Heart left ventricle (tissue), 16 donors: ENCODE measurements at regions not wholly inside any gene's neighbourhood (a gene's known extent, or its start where the extent isn't known, plus 50 kb on each side); places are given as distances from the start of the nearest gene placed in this dataset.

Experiments
- ATAC-seq, 4 donors: fragments of 200-7000 bp; cut with Tn5 transposase; one replicate each; pipeline ENCODE4 v1.9.1; 2020 to 2022; ENCODE audit warnings: moderate library complexity in 4 of 4, mild to moderate bottlenecking in 3 of 4, moderate number of reproducible peaks in 1 of 4
- DNase-seq, 5 donors: peaks; one replicate each; pipeline ENCODE4 v3.0.0-alpha.2; 2020
- H3K27ac ChIP-seq, 12 donors: fragments of 200-600 bp; sonication (generic) in 4 of 12; one replicate each; pipeline versions ENCODE4 v1.5.0 to v1.8.0; 2016 to 2022; ENCODE audit warnings: mild to moderate bottlenecking in 2 of 12
- H3K27me3 ChIP-seq, 9 donors: fragments of 200-600 bp; sonication (generic) in 2 of 9; one replicate each; pipeline versions ENCODE4 v1.5.1 to v1.8.0; 2016 to 2022; ENCODE audit warnings: mild to moderate bottlenecking in 3 of 9
- H3K36me3 ChIP-seq, 9 donors: fragments of 200-600 bp; sonication (generic) in 2 of 9; one replicate each; pipeline versions ENCODE4 v1.5.0 to v1.8.0; 2018 to 2022; ENCODE audit warnings: mild to moderate bottlenecking in 2 of 9
- H3K4me1 ChIP-seq, 12 donors: fragments of 200-600 bp; sonication (generic) in 4 of 12; one replicate each; pipeline versions ENCODE4 v1.5.0 to v1.8.0; 2016 to 2022; ENCODE audit warnings: mild to moderate bottlenecking in 3 of 12
- H3K4me3 ChIP-seq, 12 donors: fragments of 200-600 bp; sonication (generic) in 4 of 12; one replicate each; pipeline versions ENCODE4 v1.5.0 to v1.8.0; 2017 to 2022; ENCODE audit warnings: mild to moderate bottlenecking in 9 of 12, moderate library complexity in 4 of 12
- H3K9me3 ChIP-seq, 12 donors: fragments of 200-600 bp; sonication (generic) in 4 of 12; one replicate each; pipeline versions ENCODE4 v1.5.0 to v1.8.0; 2016 to 2022; ENCODE audit warnings: mild to moderate bottlenecking in 1 of 12
- POLR2A ChIP-seq, 2 donors: fragments of 450-650 bp; IDR thresholded peaks; one replicate each; pipeline ENCODE4 v1.6.1; 2017; ENCODE audit warnings: antibody characterized with exemption in 2 of 2, mild to moderate bottlenecking in 2 of 2, moderate library complexity in 2 of 2
- WGBS, 4 donors: extraction: QIAGEN DNeasy Blood & Tissue Kit in 2 of 4; methylation state at CpG; one replicate each; pipeline versions ENCODE4 v1.1.5 to v1.1.7; 2013 to 2018; 5-methylcytosine and 5-hydroxymethylcytosine counted together
- intact Hi-C, 10 donors: fragments of 100-400 bp; cut with DNase I; formaldehyde crosslinking; loops; one replicate each; pipeline versions ENCODE4 v1.11.1 to v1.14.2; 2022
- TF ChIP-seq, protein P1 (sequence below), 12 donors: fragments of 200-600 bp; sonication (generic) in 4 of 12; IDR thresholded peaks; one replicate each; pipeline versions ENCODE4 v1.5.0 to v1.8.0; 2018 to 2022; ENCODE audit warnings: antibody characterized with exemption in 12 of 12, mild to moderate bottlenecking in 5 of 12
- donor health status: ischemic (EF 13 %, LVEDD 7.1; RV severe dilation, severe dysfunction).
- donor health status: healthy with polysubstance abuse.
- donor health status: DM: no; HTN: yes; CAD: no.
- donor health status: DM: no; HTN: no; CAD: no.
- donor health status: ischemic (EF 25% LVEDD 6.9; RV normal size, moderate dysfunction).
- donor health status: ischemic (EF 25% LVEDD 5.7; RV mildly dilated, moderate dysfunction).
- donor health status: healthy.
- donor health status: DM: yes; HTN: yes; CAD: no.
- donor health status: ischemic (EF 35%, LVEDD 5.7; RV mildly dilated, moderate dysfunction).
- donor health status: nonischemic (EF 11% LVEDD 7.7; RV severe dilation, severe dysfunction).
- donor health status: DM: yes; HTN: yes; CAD: no.
- donor health status: PGD.
- donor health status: ischemic (EF 29% LVEDD 5.4; RV normal size, mild dysfunction).
- donor health status: nonischemic (EF 23%, LVEDD 6.1; RV moderate dilation, normal function).

DNA sequence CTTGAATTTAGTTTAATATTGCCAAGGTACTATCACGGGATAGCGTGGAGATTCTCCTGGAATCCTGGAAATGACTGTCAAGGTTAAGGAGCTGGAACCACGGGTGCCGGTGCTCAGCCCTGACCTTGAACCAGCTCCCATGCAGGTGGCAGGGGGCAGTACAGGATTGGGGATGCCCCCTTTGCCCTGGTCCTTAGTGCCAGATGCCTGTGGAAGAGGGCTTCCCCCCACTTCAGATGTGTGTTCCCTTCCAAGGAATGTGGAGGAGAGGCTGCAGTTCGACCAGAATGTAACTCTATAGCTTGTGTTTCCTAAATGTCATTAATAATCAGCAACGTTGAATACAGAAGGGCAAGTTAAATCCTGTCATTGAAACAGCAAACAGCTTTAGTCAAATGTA lies 258.9 kb downstream of the VRK1 start:
- Histone ChIP-seq H3K4me1 (no peaks in the 10 kb centered on the region), H3K4me3 (no peak overlapping the region), H3K36me3 (no peaks in the 10 kb centered on the region), H3K9me3 (no peaks in the 10 kb centered on the region), H3K27me3 (peaks cover 0 to 7% (median 0%) of the 10 kb centered on the region in 9 donors), H3K27ac (no peak overlapping the region)
- WGBS, 4 donors, result 49 to 56% (median 55%) methylated on average over 6 of the region's 6 CpGs
- intact Hi-C loops, result no loop called here
- ATAC-seq (no peak), DNase-seq (no peak)
- TF ChIP-seq, protein P1, sequence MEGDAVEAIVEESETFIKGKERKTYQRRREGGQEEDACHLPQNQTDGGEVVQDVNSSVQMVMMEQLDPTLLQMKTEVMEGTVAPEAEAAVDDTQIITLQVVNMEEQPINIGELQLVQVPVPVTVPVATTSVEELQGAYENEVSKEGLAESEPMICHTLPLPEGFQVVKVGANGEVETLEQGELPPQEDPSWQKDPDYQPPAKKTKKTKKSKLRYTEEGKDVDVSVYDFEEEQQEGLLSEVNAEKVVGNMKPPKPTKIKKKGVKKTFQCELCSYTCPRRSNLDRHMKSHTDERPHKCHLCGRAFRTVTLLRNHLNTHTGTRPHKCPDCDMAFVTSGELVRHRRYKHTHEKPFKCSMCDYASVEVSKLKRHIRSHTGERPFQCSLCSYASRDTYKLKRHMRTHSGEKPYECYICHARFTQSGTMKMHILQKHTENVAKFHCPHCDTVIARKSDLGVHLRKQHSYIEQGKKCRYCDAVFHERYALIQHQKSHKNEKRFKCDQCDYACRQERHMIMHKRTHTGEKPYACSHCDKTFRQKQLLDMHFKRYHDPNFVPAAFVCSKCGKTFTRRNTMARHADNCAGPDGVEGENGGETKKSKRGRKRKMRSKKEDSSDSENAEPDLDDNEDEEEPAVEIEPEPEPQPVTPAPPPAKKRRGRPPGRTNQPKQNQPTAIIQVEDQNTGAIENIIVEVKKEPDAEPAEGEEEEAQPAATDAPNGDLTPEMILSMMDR (IDR thresholded peaks at IDR 0.05), result no peak
- no peak for TF ChIP-seq POLR2A (IDR thresholded peaks at IDR 0.05)

DNA sequence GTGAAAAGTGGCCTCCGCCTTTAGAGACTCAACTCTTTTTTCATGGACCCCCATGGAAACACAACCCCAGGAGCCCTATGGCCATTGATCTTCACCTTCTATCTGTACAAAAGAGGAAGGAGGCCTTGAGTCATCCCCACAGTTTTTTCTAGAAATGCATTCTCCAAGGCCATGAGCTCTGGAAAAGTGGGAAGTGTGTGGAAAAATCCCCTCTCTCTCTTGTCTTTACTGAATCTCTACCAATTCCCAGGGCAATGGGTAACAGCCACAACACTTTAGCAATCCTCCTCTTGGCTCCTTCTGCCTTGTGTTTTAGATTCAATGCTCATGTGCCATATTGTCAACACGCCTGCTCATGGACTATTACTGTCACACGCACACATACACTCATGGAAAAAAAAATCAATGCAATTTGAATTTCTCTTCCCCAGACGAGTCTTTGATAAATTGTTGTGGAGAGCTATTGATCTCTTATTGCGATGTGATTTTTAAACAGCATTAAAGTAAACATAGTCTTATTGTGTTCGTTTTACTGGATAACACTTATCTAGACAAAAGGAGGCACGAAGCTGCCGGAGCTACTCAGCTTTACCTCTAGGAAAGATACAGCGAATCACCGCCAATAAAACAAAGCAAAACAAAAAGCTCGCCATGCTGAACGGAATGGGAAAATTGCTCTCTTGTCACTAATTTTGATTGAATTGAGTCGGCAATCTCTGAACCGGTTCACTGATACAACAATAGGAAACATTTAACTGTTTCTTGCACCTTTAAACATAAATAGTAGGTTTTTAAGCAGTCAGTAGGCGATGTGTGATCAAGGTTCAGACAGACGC lies 260.3 kb downstream of the VRK1 start:
- TF ChIP-seq, protein P1 (IDR thresholded peaks at IDR 0.05), result no peak
- no peak for TF ChIP-seq POLR2A (IDR thresholded peaks at IDR 0.05)
- WGBS, 4 donors, result 83 to 84% (median 84%) methylated on average over 16 of the region's 16 CpGs
- H3K4me3 ChIP-seq, result no peak overlapping the region
- intact Hi-C loops, result no loop called here
- no peak overlapping the region for H3K27ac ChIP-seq
- no peaks in the 10 kb centered on the region for H3K9me3 ChIP-seq
- DNase-seq (no peak), ATAC-seq (no peak)
- peaks cover 0 to 6% (median 0%) of the 10 kb centered on the region in 9 donors for H3K27me3 ChIP-seq
- H3K4me1 ChIP-seq, result no peaks in the 10 kb centered on the region
- H3K36me3 ChIP-seq, result no peaks in the 10 kb centered on the region

DNA sequence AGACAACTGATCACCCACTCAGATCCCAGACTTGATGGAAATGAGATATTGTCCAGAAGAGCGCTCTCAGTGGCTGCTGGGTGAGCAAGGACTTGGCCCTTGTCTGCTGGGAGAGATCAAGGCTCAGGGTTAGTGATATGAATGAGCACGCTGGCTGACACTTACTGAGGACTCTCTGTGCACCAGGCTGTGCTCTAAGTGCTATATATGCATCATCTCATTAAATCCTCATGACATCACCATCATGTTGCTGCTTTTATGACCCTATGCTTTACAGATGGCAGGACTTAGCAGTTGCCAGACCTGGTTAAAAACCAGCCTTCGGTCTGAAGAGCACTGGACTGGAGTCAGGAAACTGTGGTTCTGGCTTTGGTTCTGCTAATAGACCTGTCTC lies 260.9 kb downstream of the VRK1 start:
- intact Hi-C loops, result no loop called here
- ATAC-seq (no peak), DNase-seq (no peak)
- no peaks in the 10 kb centered on the region for H3K4me1 ChIP-seq
- no peak overlapping the region for H3K4me3 ChIP-seq
- H3K9me3 ChIP-seq, result no peaks in the 10 kb centered on the region
- no peak overlapping the region for H3K27ac ChIP-seq
- peaks cover 0 to 7% (median 0%) of the 10 kb centered on the region in 9 donors for H3K27me3 ChIP-seq
- 69 to 80% (median 75%) methylated on average over 3 of the region's 3 CpGs for WGBS, 4 donors
- TF ChIP-seq, protein P1 (IDR thresholded peaks at IDR 0.05), result no peak
- TF ChIP-seq POLR2A (IDR thresholded peaks at IDR 0.05), result no peak
- H3K36me3 ChIP-seq, result no peaks in the 10 kb centered on the region

DNA sequence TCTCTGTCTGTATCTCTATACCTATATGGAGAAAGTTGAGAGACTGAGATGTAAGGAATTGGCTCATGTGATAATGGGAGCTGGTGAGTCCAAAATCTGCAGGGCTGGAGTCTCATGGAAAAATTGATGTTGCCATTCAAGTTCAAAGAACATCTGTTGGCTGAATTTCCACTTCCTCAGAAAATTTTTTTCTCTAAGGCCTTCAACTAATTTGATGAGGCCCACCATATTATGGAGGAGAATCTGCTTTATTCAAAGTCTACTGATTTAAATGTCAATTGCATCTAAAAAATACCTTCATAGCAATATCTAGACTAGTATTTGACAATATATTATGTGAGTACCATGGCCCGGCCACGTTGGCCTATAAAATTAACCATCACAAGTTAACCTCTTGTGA lies 261.4 kb downstream of the VRK1 start:
- Histone ChIP-seq H3K4me1 (no peaks in the 10 kb centered on the region), H3K4me3 (no peak overlapping the region), H3K9me3 (no peaks in the 10 kb centered on the region), H3K36me3 (no peaks in the 10 kb centered on the region), H3K27ac (no peak overlapping the region), H3K27me3 (peaks cover 0 to 12% (median 0%) of the 10 kb centered on the region in 9 donors)
- ATAC-seq, result no peak
- no peak for DNase-seq
- TF ChIP-seq, protein P1 (IDR thresholded peaks at IDR 0.05), result no peak
- TF ChIP-seq POLR2A (IDR thresholded peaks at IDR 0.05), result no peak
- 69 to 90% (median 87%) methylated on average over 2 of the region's 2 CpGs for WGBS, 4 donors
- intact Hi-C loops, result no loop called here
